T-cell (primary cell): ENCODE measurements at regions not wholly inside any gene's neighbourhood (a gene's known extent, or its start where the extent isn't known, plus 50 kb on each side); places are given as distances from the start of the nearest gene placed in this dataset.

Experiments
- ATAC-seq, 4 experiments: fragments of 200-7000 bp in 3 of 4; fragments of 150-1000 bp in 1 of 4; cut with Tn5 transposase; replicated peaks in 1 of 4; 1 replicate in 3 of 4; 2 replicates in 1 of 4; pipeline ENCODE4 v1.10.0; 2021; ENCODE audit warnings: moderate library complexity in 3 of 4, mild to moderate bottlenecking in 2 of 4, moderate number of reproducible peaks in 1 of 4
- CTCF ChIA-PET, 2 donors: fragments of 300-600 bp; sonication (Branson Sonifier 250); formaldehyde crosslinking; loops; one replicate each; lab custom pipeline; 2022; ENCODE audit warnings: antibody characterized with exemption in 2 of 2; lab: Charles Lee
- POLR2A ChIA-PET, 2 donors: fragments of 300-600 bp; sonication (Branson Sonifier 250); formaldehyde crosslinking; loops; one replicate each; lab custom pipeline; 2022; ENCODE audit warnings: antibody characterized with exemption in 2 of 2; lab: Charles Lee
- DNase-seq, 35 experiments: peaks; one replicate each; pipeline versions ENCODE4 v3.0.0 to v3.0.0-alpha.2; 2013 to 2023
- H3K27ac ChIP-seq: one replicate; pipeline ENCODE4 v1.5.1; 2013; ENCODE audit warnings: low read length
- H3K27me3 ChIP-seq, 2 experiments: replicated peaks in 1 of 2; 1 replicate in 1 of 2; 2 replicates in 1 of 2; pipeline versions ENCODE4 v1.6.1 to v1.7.0; 2013; ENCODE audit warnings: low read length in 1 of 2, mixed read lengths in 1 of 2; ENCODE audit not compliant: control insufficient read depth in 2 of 2, insufficient read depth in 2 of 2; ENCODE audit errors: extremely low read depth in 1 of 2
- H3K36me3 ChIP-seq, 2 donors: 1 replicate in 1 of 2; 2 replicates in 1 of 2; pipeline versions ENCODE4 v1.6.1 to v1.7.0; 2013; ENCODE audit warnings: low read length in 1 of 2; ENCODE audit not compliant: control insufficient read depth in 2 of 2, insufficient read depth in 1 of 2; ENCODE audit errors: extremely low read depth in 1 of 2
- H3K4me1 ChIP-seq, 2 experiments: 1 replicate in 1 of 2; 2 replicates in 1 of 2; pipeline versions ENCODE4 v1.6.1 to v1.7.0; 2013; ENCODE audit warnings: low read length in 2 of 2, mixed read lengths in 1 of 2; ENCODE audit not compliant: insufficient read depth in 2 of 2, control insufficient read depth in 1 of 2; ENCODE audit errors: extremely low read depth in 1 of 2
- H3K4me3 ChIP-seq, 2 donors: 1 replicate in 1 of 2; 2 replicates in 1 of 2; pipeline versions ENCODE4 v1.5.1 to v1.7.0; 2013; ENCODE audit warnings: mild to moderate bottlenecking in 2 of 2, low read length in 1 of 2, moderate library complexity in 1 of 2; ENCODE audit not compliant: control insufficient read depth in 1 of 2; ENCODE audit errors: extremely low read depth in 1 of 2
- H3K9me3 ChIP-seq: 2 replicates; pipeline ENCODE4 v1.7.0; 2013
- H3K27ac Mint-ChIP-seq, 2 donors: one replicate each; pipeline ENCODE4 v1.8.0; 2020 to 2021; ENCODE audit warnings: mild to moderate bottlenecking in 2 of 2, mixed read lengths in 2 of 2
- H3K27me3 Mint-ChIP-seq, 2 donors: one replicate each; pipeline ENCODE4 v1.8.0; 2021 to 2022; ENCODE audit warnings: mixed read lengths in 2 of 2
- H3K36me3 Mint-ChIP-seq: one replicate; pipeline ENCODE4 v1.8.0; 2021; ENCODE audit warnings: mixed read lengths
- H3K4me1 Mint-ChIP-seq, 3 donors: one replicate each; pipeline ENCODE4 v1.8.0; 2020 to 2022; ENCODE audit warnings: mixed read lengths in 3 of 3, mild to moderate bottlenecking in 1 of 3
- H3K4me3 Mint-ChIP-seq, 3 donors: one replicate each; pipeline ENCODE4 v1.8.0; 2020 to 2022; ENCODE audit warnings: mild to moderate bottlenecking in 3 of 3, mixed read lengths in 3 of 3, moderate library complexity in 3 of 3
- H3K9me3 Mint-ChIP-seq, 3 donors: one replicate each; pipeline ENCODE4 v1.8.0; 2020 to 2022; ENCODE audit warnings: mixed read lengths in 3 of 3
- WGBS: methylation state at CpG from one replicate; pipeline ENCODE4 v1.1.5; 2013; ENCODE audit warnings: missing lambda C conversion rate; ENCODE audit not compliant: insufficient coverage; 5-methylcytosine and 5-hydroxymethylcytosine counted together

DNA sequence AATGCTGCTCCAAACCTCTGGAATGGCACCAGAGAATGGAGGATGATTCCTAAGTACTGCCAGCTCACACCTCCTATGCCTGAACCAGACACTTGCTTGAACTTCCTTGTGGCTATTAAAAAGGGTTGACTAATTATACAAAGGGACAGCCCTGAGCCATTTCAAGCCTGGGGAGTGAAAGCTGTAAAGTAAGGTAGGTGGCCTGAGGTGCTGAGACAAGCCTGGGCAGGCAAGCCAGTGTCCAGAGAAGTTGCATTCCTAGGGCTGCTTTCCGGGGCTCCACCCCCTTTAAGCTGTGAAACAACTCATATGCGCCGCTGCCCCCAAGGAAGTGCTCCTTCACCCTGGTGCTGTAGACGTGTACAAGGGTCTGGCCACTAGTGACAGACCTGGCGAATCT lies 79.9 kb upstream of the SLC1A3 start:
- H3K4me3 Mint-ChIP-seq, result no peak overlapping the region
- ATAC-seq (no peak), DNase-seq (no peak)
- no peaks in the 10 kb centered on the region for H3K36me3 ChIP-seq
- no peaks in the 10 kb centered on the region for H3K4me1 Mint-ChIP-seq
- CTCF ChIA-PET, result interaction anchor here in 1 of 2 donors (0.6 kb wide), 1 partner anchor 261 kb away, joined by 3 read pairs; no protein-coding TSS in a partner anchor
- no peak overlapping the region for H3K27ac Mint-ChIP-seq
- WGBS, result 85% methylated on average over 5 of the region's 5 CpGs
- H3K27me3 Mint-ChIP-seq, result peaks cover 6 to 8% of the 10 kb centered on the region in 2 donors
- H3K4me1 ChIP-seq, result no peaks in the 10 kb centered on the region
- no peak overlapping the region for H3K4me3 ChIP-seq
- H3K27ac ChIP-seq, result no peak overlapping the region
- H3K27me3 ChIP-seq, result peaks cover 0 to 3% of the 10 kb centered on the region in 2 experiments
- H3K36me3 Mint-ChIP-seq, result no peaks in the 10 kb centered on the region
- H3K9me3 ChIP-seq, result no peaks in the 10 kb centered on the region
- POLR2A ChIA-PET, result no interaction called here
- H3K9me3 Mint-ChIP-seq, result no peaks in the 10 kb centered on the region

DNA sequence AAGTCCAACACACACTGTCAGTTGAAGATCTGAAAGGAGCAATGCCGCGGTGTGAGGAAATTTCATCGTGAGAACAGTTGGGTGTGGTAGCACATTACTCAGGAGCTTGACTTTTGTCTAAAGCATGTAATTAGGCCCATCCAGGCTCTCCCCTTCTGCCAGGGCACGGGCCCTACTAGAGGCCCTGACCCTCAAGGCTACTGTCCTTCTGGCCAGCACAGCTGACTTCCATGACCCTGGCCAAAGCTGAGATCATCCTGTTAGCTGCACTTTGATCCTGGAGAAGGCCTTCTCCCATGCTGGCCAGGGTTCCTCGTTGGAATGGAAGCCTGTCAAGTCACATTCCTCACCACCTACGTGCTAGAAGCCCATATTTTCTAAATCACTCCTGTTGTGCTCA lies 77.8 kb upstream of the SLC1A3 start:
- Histone ChIP-seq H3K4me1 (no peaks in the 10 kb centered on the region), H3K27ac (no peak overlapping the region), H3K9me3 (no peaks in the 10 kb centered on the region), H3K36me3 (no peaks in the 10 kb centered on the region), H3K27me3 (peaks cover 0 to 3% of the 10 kb centered on the region in 2 experiments), H3K4me3 (no peak overlapping the region)
- ChIA-PET CTCF (no interaction called here), POLR2A (no interaction called here)
- WGBS, result 55% methylated on average over 3 of the region's 6 CpGs
- Mint-ChIP-seq H3K27ac (no peak overlapping the region), H3K4me3 (no peak overlapping the region), H3K9me3 (no peaks in the 10 kb centered on the region), H3K4me1 (no peaks in the 10 kb centered on the region), H3K36me3 (no peaks in the 10 kb centered on the region), H3K27me3 (peaks cover 10 to 13% of the 10 kb centered on the region in 2 donors)
- DNase-seq (no peak), ATAC-seq (no peak)

DNA sequence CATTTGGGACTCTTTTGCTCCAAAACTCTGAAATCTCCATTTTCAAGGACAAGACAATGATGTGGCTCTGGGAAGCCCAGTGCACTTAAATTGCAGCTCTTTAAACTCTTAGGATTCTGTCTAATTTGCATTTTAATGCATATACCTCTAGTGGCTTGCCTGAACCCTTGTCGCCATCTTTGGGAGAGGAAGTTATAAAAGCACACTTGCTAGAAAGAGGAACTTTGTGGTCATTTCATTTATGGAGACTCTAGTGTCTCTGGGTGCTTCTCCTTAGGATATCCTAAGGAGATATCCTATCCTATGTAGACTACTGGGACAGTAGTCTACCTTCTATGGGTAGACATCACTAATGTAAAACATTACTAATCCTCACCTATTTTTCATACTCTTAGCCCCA lies 77.3 kb upstream of the SLC1A3 start:
- Histone ChIP-seq H3K9me3 (no peaks in the 10 kb centered on the region), H3K4me1 (no peaks in the 10 kb centered on the region), H3K4me3 (no peak overlapping the region), H3K27ac (no peak overlapping the region), H3K36me3 (no peaks in the 10 kb centered on the region), H3K27me3 (peaks cover 0 to 3% of the 10 kb centered on the region in 2 experiments)
- H3K27me3 Mint-ChIP-seq, result peaks cover 10 to 13% of the 10 kb centered on the region in 2 donors
- ChIA-PET POLR2A (no interaction called here), CTCF (no interaction called here)
- no CpG with 5 or more reads among the region's 1 CpG for WGBS
- H3K36me3 Mint-ChIP-seq, result no peaks in the 10 kb centered on the region
- DNase-seq, result no peak
- H3K4me1 Mint-ChIP-seq, result no peaks in the 10 kb centered on the region
- no peaks in the 10 kb centered on the region for H3K9me3 Mint-ChIP-seq
- no peak overlapping the region for H3K4me3 Mint-ChIP-seq
- H3K27ac Mint-ChIP-seq, result no peak overlapping the region
- ATAC-seq, result no peak

DNA sequence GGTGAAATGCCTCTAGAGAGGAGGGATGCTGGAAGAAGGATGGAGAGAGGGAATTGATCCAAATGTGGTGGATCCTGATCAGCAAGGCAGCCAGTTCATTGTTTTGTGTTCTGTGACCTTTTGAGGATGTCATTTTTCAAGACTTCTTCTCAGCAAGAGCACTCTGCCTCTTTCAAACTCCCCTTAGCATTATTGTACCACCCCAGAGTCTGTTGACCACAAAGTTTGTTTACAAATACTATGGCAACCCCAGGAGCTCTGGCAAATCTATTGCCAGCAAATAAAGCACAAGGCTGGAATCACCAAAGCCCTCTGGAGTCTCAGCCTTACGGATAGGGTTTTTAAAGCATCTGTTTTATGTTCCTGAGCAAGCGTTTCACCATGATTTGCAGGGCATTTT lies 76.2 kb upstream of the SLC1A3 start:
- DNase-seq, result no peak
- ChIA-PET CTCF (no interaction called here), POLR2A (interaction anchor here in 1 of 2 donors (0.7 kb wide), 1 partner anchor 72 kb away, joined by 4 read pairs; no protein-coding TSS in a partner anchor)
- WGBS, result 100% methylated on average over 1 of the region's 2 CpGs
- Mint-ChIP-seq H3K9me3 (no peaks in the 10 kb centered on the region), H3K36me3 (no peaks in the 10 kb centered on the region), H3K27me3 (peaks cover 10% of the 10 kb centered on the region in 2 donors), H3K4me3 (no peak overlapping the region), H3K27ac (no peak overlapping the region), H3K4me1 (no peaks in the 10 kb centered on the region)
- H3K36me3 ChIP-seq, result no peaks in the 10 kb centered on the region
- ATAC-seq, result no peak
- no peak overlapping the region for H3K27ac ChIP-seq
- peaks cover 0 to 3% of the 10 kb centered on the region in 2 experiments for H3K27me3 ChIP-seq
- H3K4me3 ChIP-seq, result no peak overlapping the region
- no peaks in the 10 kb centered on the region for H3K9me3 ChIP-seq
- H3K4me1 ChIP-seq, result no peaks in the 10 kb centered on the region

DNA sequence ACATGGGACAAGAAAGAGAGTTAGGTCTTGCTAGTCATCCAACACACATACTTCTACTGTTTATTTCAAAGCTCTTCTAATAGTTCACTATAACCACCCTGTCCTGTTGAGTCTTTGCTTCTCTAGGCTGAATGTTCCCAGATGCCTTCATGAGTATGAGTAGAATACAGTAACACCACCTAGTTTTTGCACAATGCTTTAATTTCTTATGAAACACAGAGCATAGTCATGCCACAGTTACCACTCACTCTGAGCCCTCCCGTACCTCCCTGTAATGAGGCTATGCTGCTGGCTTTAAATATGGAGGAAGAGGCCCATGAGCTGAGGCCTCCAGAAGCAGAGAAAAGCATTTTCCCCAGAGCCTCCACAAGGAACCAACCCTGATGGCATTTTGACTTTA lies 75.0 kb upstream of the SLC1A3 start:
- WGBS, result no CpG with 5 or more reads among the region's 1 CpG
- CTCF ChIA-PET, result no interaction called here
- no peaks in the 10 kb centered on the region for H3K4me1 Mint-ChIP-seq
- POLR2A ChIA-PET, result no interaction called here
- no peaks in the 10 kb centered on the region for H3K9me3 Mint-ChIP-seq
- Histone ChIP-seq H3K27ac (no peak overlapping the region), H3K36me3 (no peaks in the 10 kb centered on the region), H3K4me1 (no peaks in the 10 kb centered on the region), H3K27me3 (peaks cover 0 to 3% of the 10 kb centered on the region in 2 experiments), H3K4me3 (no peak overlapping the region), H3K9me3 (no peaks in the 10 kb centered on the region)
- peaks cover 10% of the 10 kb centered on the region in 2 donors for H3K27me3 Mint-ChIP-seq
- no peak overlapping the region for H3K4me3 Mint-ChIP-seq
- ATAC-seq, result no peak
- H3K27ac Mint-ChIP-seq, result no peak overlapping the region
- DNase-seq, result no peak
- no peaks in the 10 kb centered on the region for H3K36me3 Mint-ChIP-seq

DNA sequence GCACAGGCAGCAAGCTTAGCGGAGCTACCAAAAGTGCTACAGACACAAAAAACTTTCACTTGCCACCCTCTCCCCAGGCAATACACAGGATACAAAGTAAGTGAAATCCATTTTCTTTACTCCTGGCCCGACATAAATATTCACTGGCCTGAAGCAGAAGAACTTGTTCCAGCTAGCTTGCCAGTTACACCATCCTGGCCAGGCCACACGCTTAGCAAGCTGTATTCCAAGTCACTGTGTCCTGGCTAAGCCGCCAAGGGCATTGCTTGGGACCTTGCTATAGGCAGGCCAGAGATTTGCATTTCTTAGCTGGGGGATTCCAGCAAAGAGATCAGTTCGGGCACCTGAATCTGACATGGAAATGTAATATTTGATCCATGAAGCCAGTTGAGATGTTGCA lies 71.0 kb upstream of the SLC1A3 start:
- no peaks in the 10 kb centered on the region for H3K4me1 Mint-ChIP-seq
- 87% methylated on average over 3 of the region's 5 CpGs for WGBS
- no peak overlapping the region for H3K27ac Mint-ChIP-seq
- ChIA-PET POLR2A (no interaction called here), CTCF (no interaction called here)
- H3K4me3 ChIP-seq, result no peak overlapping the region
- no peak for DNase-seq
- H3K27ac ChIP-seq, result no peak overlapping the region
- H3K36me3 Mint-ChIP-seq, result no peaks in the 10 kb centered on the region
- no peaks in the 10 kb centered on the region for H3K9me3 ChIP-seq
- no peak for ATAC-seq
- peaks cover 5 to 11% of the 10 kb centered on the region in 2 donors for H3K27me3 Mint-ChIP-seq
- H3K4me1 ChIP-seq, result no peaks in the 10 kb centered on the region
- no peak overlapping the region for H3K4me3 Mint-ChIP-seq
- H3K9me3 Mint-ChIP-seq, result no peaks in the 10 kb centered on the region
- no peaks in the 10 kb centered on the region for H3K27me3 ChIP-seq
- H3K36me3 ChIP-seq, result no peaks in the 10 kb centered on the region
